Keratinocyte (primary cell): ENCODE measurements at regions not wholly inside any gene's neighbourhood (a gene's known extent, or its start where the extent isn't known, plus 50 kb on each side); places are given as distances from the start of the nearest gene placed in this dataset.

Source experiments
- DNase-seq: peaks from one replicate; pipeline ENCODE4 v3.0.0-alpha.2; 2011; ENCODE audit warnings: low read depth, missing footprints, low spot score
- FAIRE-seq: peaks from 2 replicates; lab custom pipeline; 2011; peaks lifted over from hg19 to GRCh38; lab: Jason Lieb, UNC
- H2AFZ ChIP-seq: 2 replicates; pipeline ENCODE4 v1.6.0; 2012; ENCODE audit warnings: low read length, control low read depth, inconsistent platforms; ENCODE audit not compliant: control insufficient read depth
- H3K27ac ChIP-seq: 2 replicates; pipeline ENCODE4 v1.5.1; 2011; ENCODE audit warnings: low read length; ENCODE audit not compliant: control insufficient read depth, insufficient read depth
- H3K27me3 ChIP-seq: 3 replicates; pipeline ENCODE4 v1.6.0; 2011; ENCODE audit warnings: low read length; ENCODE audit not compliant: control insufficient read depth, insufficient read depth; ENCODE audit errors: extremely low read depth
- H3K36me3 ChIP-seq, 2 experiments: 2 replicates in 1 of 2; 3 replicates in 1 of 2; pipeline ENCODE4 v1.5.1; 2011; ENCODE audit warnings: low read length in 2 of 2, mild to moderate bottlenecking in 1 of 2; ENCODE audit not compliant: control insufficient read depth in 2 of 2, insufficient read depth in 2 of 2; ENCODE audit errors: extremely low read depth in 1 of 2
- H3K4me1 ChIP-seq: 3 replicates; pipeline ENCODE4 v1.5.1; 2011; ENCODE audit warnings: low read length; ENCODE audit not compliant: control insufficient read depth, insufficient read depth; ENCODE audit errors: extremely low read depth
- H3K4me2 ChIP-seq: 3 replicates; pipeline ENCODE4 v1.6.0; 2011; ENCODE audit warnings: low read depth, low read length; ENCODE audit not compliant: control insufficient read depth, insufficient read depth; ENCODE audit errors: extremely low read depth
- H3K4me3 ChIP-seq, 3 experiments: fragments of 200-600 bp in 1 of 3; sonication (generic) in 1 of 3; 2 replicates in 2 of 3; 3 replicates in 1 of 3; pipeline ENCODE4 v1.5.1; 2011 to 2016; ENCODE audit warnings: low read length in 3 of 3, mild to moderate bottlenecking in 3 of 3, control low read depth in 2 of 3, inconsistent platforms in 1 of 3, low read depth in 1 of 3, mixed read lengths in 1 of 3, mixed run types in 1 of 3, moderate library complexity in 1 of 3; ENCODE audit not compliant: control insufficient read depth in 2 of 3, insufficient read depth in 2 of 3; ENCODE audit errors: extremely low read depth in 1 of 3
- H3K79me2 ChIP-seq: 2 replicates; pipeline ENCODE4 v1.6.0; 2012; ENCODE audit warnings: low read length; ENCODE audit not compliant: control insufficient read depth, insufficient read depth
- H3K9ac ChIP-seq: 3 replicates; pipeline ENCODE4 v1.6.0; 2011; ENCODE audit warnings: low read length; ENCODE audit not compliant: control insufficient read depth, insufficient read depth; ENCODE audit errors: extremely low read depth
- H3K9me1 ChIP-seq: 3 replicates; pipeline ENCODE4 v1.6.0; 2011; ENCODE audit warnings: low read length; ENCODE audit not compliant: control insufficient read depth, insufficient read depth; ENCODE audit errors: extremely low read depth
- H3K9me3 ChIP-seq: 2 replicates; pipeline ENCODE4 v1.5.1; 2012; ENCODE audit warnings: low read depth, low read length; ENCODE audit not compliant: control insufficient read depth
- H4K20me1 ChIP-seq: 3 replicates; pipeline ENCODE4 v1.6.0; 2011; ENCODE audit warnings: low read length; ENCODE audit not compliant: control insufficient read depth, insufficient read depth; ENCODE audit errors: extremely low read depth
- CTCF ChIP-seq, 3 experiments: IDR thresholded peaks in 1 of 3; conservative IDR thresholded peaks in 1 of 3; optimal IDR thresholded peaks in 1 of 3; 2 replicates in 2 of 3; 3 replicates in 1 of 3; pipeline versions ENCODE3 to v1.5.1; 2011; ENCODE audit warnings: low read length in 3 of 3, mild to moderate bottlenecking in 3 of 3, moderate library complexity in 2 of 3, control low read depth in 1 of 3, inconsistent platforms in 1 of 3; ENCODE audit not compliant: insufficient read depth in 2 of 3; ENCODE audit errors: extremely low read depth in 1 of 3
- EZH2 ChIP-seq: IDR thresholded peaks from one replicate; pipeline ENCODE4 v1.6.1; 2012; ENCODE audit warnings: inconsistent platforms, mild to moderate bottlenecking, low read length, moderate library complexity
- dilution Hi-C: fragments of 300-500 bp; cut with MboI; formaldehyde crosslinking; loops from one replicate; pipeline ENCODE4 v1.7.0; 2020; ENCODE audit warnings: low sequenced_read_pairs; ENCODE audit not compliant: extremely low pct_ligation_motif_present

- no peak for DNase-seq
- TF ChIP-seq EZH2 (no peak), CTCF (optimal IDR thresholded peaks at IDR 0.05 in 1 of 3, IDR thresholded peaks at IDR 0.05 in 1 of 3, conservative IDR thresholded peaks at IDR 0.05 in 1 of 3; ENCODE audit: extremely low read depth in 1 of 3, insufficient read depth in 2 of 3, low read length in 3 of 3) (no peak)
- H2AFZ ChIP-seq: no peak overlapping the region
Measured at GRCh38 chr16:49958448-49958847, 66.6 kb upstream of the CNEP1R1 start.

GRCh38 chr16:49959552-49960277 is 65.3 kb upstream of the CNEP1R1 start:
- no peaks in the 10 kb centered on the region for H3K36me3 ChIP-seq
- no peak for TF ChIP-seq EZH2
- no peak for TF ChIP-seq CTCF (optimal IDR thresholded peaks at IDR 0.05 in 1 of 3, IDR thresholded peaks at IDR 0.05 in 1 of 3, conservative IDR thresholded peaks at IDR 0.05 in 1 of 3; ENCODE audit: extremely low read depth in 1 of 3, insufficient read depth in 2 of 3, low read length in 3 of 3)
- DNase-seq (no peak), FAIRE-seq (no peak)
- no peaks in the 10 kb centered on the region for H3K79me2 ChIP-seq
- no peaks in the 10 kb centered on the region for H3K9me3 ChIP-seq
- no peaks in the 10 kb centered on the region for H3K9me1 ChIP-seq
- dilution Hi-C loops: no loop called here
- H3K4me1 ChIP-seq: no peaks in the 10 kb centered on the region
- no peaks in the 10 kb centered on the region for H3K27me3 ChIP-seq
- no peak overlapping the region for H3K4me3 ChIP-seq
- H3K9ac ChIP-seq: no peak overlapping the region
- no peak overlapping the region for H3K4me2 ChIP-seq
- H2AFZ ChIP-seq: no peak overlapping the region
- no peaks in the 10 kb centered on the region for H4K20me1 ChIP-seq
- no peak overlapping the region for H3K27ac ChIP-seq

More at GRCh38 chr16:49958448-49958847, 66.6 kb upstream of the CNEP1R1 start:
- no peak overlapping the region for H3K4me3 ChIP-seq
- no peaks in the 10 kb centered on the region for H3K79me2 ChIP-seq
- H3K36me3 ChIP-seq: no peaks in the 10 kb centered on the region
- no peak overlapping the region for H3K9ac ChIP-seq
- no peaks in the 10 kb centered on the region for H3K4me1 ChIP-seq
- H3K27me3 ChIP-seq: no peaks in the 10 kb centered on the region
- no peak overlapping the region for H3K4me2 ChIP-seq
- H3K27ac ChIP-seq: no peak overlapping the region
- no peaks in the 10 kb centered on the region for H3K9me1 ChIP-seq
- no peak for FAIRE-seq
- H4K20me1 ChIP-seq: no peaks in the 10 kb centered on the region
- dilution Hi-C loops: no loop called here
- H3K9me3 ChIP-seq: no peaks in the 10 kb centered on the region
